OCI-LY7 (cell line): ENCODE measurements at regions not wholly inside any gene's neighbourhood (a gene's known extent, or its start where the extent isn't known, plus 50 kb on each side); places are given as distances from the start of the nearest gene placed in this dataset.
"Not testable (repeated sequence)": the region's sequence is repeated elsewhere in the genome, so short reads cannot be mapped to it uniquely, and the experiment has no call there.

Source experiments
- BruUV-seq: library from RNA; stranded (reverse); fragments of 400-500 nt; replicated peaks from 2 replicates; lab custom pipeline; 2021; lab: Mats Ljungman, UMichigan
- CTCF ChIA-PET: fragments of 300-600 bp; sonication (Branson Sonifier 250); formaldehyde crosslinking; loops from one replicate; lab custom pipeline; 2022; ENCODE audit warnings: antibody characterized with exemption; ENCODE audit not compliant: unreplicated experiment; lab: Charles Lee
- POLR2A ChIA-PET: fragments of 300-600 bp; sonication (Branson Sonifier 250); formaldehyde crosslinking; loops from one replicate; lab custom pipeline; 2022; ENCODE audit warnings: antibody characterized with exemption; lab: Charles Lee
- DNase-seq: peaks from one replicate; pipeline ENCODE4 v3.0.0-alpha.2; 2015; ENCODE audit warnings: low spot score
- H2AFZ ChIP-seq: fragments of 200-600 bp; sonication (generic), shearing (Covaris generic); 2 replicates; pipeline ENCODE4 v1.6.1; 2014; ENCODE audit warnings: mild to moderate bottlenecking, antibody characterized with exemption, low read length, moderate library complexity
- H3K27ac ChIP-seq: fragments of 200-600 bp; sonication (generic); 2 replicates; pipeline ENCODE4 v1.5.1; 2014; ENCODE audit warnings: mixed run types, low read depth, mild to moderate bottlenecking, moderate library complexity, low read length, inconsistent platforms; ENCODE audit not compliant: poor library complexity, severe bottlenecking
- H3K36me3 ChIP-seq: fragments of 200-600 bp; sonication (generic); 2 replicates; pipeline ENCODE4 v1.6.1; 2014; ENCODE audit warnings: mild to moderate bottlenecking, antibody characterized with exemption, low read length, moderate library complexity, mixed read lengths; ENCODE audit not compliant: insufficient read depth
- H3K4me1 ChIP-seq: fragments of 200-600 bp; sonication (generic); 2 replicates; pipeline ENCODE4 v1.5.1; 2014; ENCODE audit warnings: mild to moderate bottlenecking, low read length; ENCODE audit not compliant: insufficient read depth, poor library complexity, severe bottlenecking
- H3K4me2 ChIP-seq: fragments of 200-600 bp; sonication (generic); 2 replicates; pipeline ENCODE4 v1.6.1; 2014; ENCODE audit warnings: mild to moderate bottlenecking, low read length
- H3K4me3 ChIP-seq: fragments of 200-600 bp; sonication (generic); 2 replicates; pipeline ENCODE4 v1.5.1; 2014; ENCODE audit warnings: mild to moderate bottlenecking, low read depth, low read length; ENCODE audit not compliant: poor library complexity, severe bottlenecking
- H3K79me2 ChIP-seq: fragments of 200-600 bp; sonication (generic); 2 replicates; pipeline ENCODE4 v1.6.1; 2016; ENCODE audit warnings: low read depth, mild to moderate bottlenecking, low read length, moderate library complexity, mixed read lengths; ENCODE audit not compliant: insufficient read depth
- H3K9me2 ChIP-seq: fragments of 200-600 bp; sonication (generic); 2 replicates; pipeline ENCODE4 v1.6.1; 2016; ENCODE audit warnings: mild to moderate bottlenecking, low read length, mixed read lengths; ENCODE audit not compliant: insufficient read depth
- H3K9me3 ChIP-seq: fragments of 200-600 bp; sonication (generic); 2 replicates; pipeline ENCODE4 v1.6.1; 2014; ENCODE audit warnings: mild to moderate bottlenecking, mixed run types, low read length, mixed read lengths
- H4K20me1 ChIP-seq: fragments of 200-600 bp; sonication (generic); 2 replicates; pipeline ENCODE4 v1.6.1; 2014; ENCODE audit warnings: mild to moderate bottlenecking, antibody characterized with exemption, low read length, moderate library complexity, mixed read lengths; ENCODE audit not compliant: insufficient read depth
- CTCF ChIP-seq: fragments of 200-600 bp; sonication (generic); conservative IDR thresholded peaks from 2 replicates; pipeline ENCODE4 v1.5.1; 2014; ENCODE audit warnings: mild to moderate bottlenecking, antibody characterized with exemption, low read length, moderate library complexity, mixed read lengths
- EZH2phosphoT487 ChIP-seq: fragments of 200-600 bp; sonication (generic); IDR thresholded peaks from 2 replicates; pipeline ENCODE4 v1.6.1; 2018; ENCODE audit warnings: low read depth, borderline replicate concordance, mild to moderate bottlenecking, mixed run types, antibody characterized with exemption, low read length, moderate library complexity, mixed read lengths
- intact Hi-C: fragments of 100-400 bp; cut with micrococcal nuclease; formaldehyde crosslinking; loops from one replicate; pipeline ENCODE4 v1.10.0; 2022; ENCODE audit not compliant: unreplicated experiment

- TF ChIP-seq CTCF (no peak), EZH2phosphoT487 (no peak)
- no peaks in the 10 kb centered on the region for H3K79me2 ChIP-seq
- no peaks in the 10 kb centered on the region for H3K36me3 ChIP-seq
- H3K9me2 ChIP-seq: no peaks in the 10 kb centered on the region
- H3K4me1 ChIP-seq: no peaks in the 10 kb centered on the region
- ChIA-PET CTCF (no interaction called here), POLR2A (interaction anchor here (0.7 to 1.3 kb wide), 2 partner anchors 14 to 308 kb away, joined by 3 read pairs; no protein-coding TSS in a partner anchor)
- H4K20me1 ChIP-seq: no peaks in the 10 kb centered on the region
- no peak overlapping the region for H3K27ac ChIP-seq
- H2AFZ ChIP-seq: no peak overlapping the region
- no peak for DNase-seq
- no peak overlapping the region for H3K4me3 ChIP-seq
- no peaks in the 10 kb centered on the region for H3K9me3 ChIP-seq
- intact Hi-C loops: no loop called here
- no peak overlapping the region for H3K4me2 ChIP-seq
- BruUV-seq: no TSS peak
Measured at GRCh38 chr6:9025228-9025627, 589.9 kb upstream of the SLC35B3 start.

GRCh38 chr6:9024246-9024645, 588.9 kb upstream of the SLC35B3 start:
- H3K4me2 ChIP-seq, H3K9me3 ChIP-seq, DNase-seq, H3K27ac ChIP-seq, H3K4me1 ChIP-seq, BruUV-seq, H3K36me3 ChIP-seq, H3K4me3 ChIP-seq, H4K20me1 ChIP-seq, intact Hi-C loops, H3K9me2 ChIP-seq, H3K79me2 ChIP-seq, CTCF ChIA-PET, H2AFZ ChIP-seq: not testable (repeated sequence)
- POLR2A ChIA-PET: interaction anchor here (1.3 kb wide), 1 partner anchor 13 kb away, joined by 3 read pairs; no protein-coding TSS in a partner anchor

DNA sequence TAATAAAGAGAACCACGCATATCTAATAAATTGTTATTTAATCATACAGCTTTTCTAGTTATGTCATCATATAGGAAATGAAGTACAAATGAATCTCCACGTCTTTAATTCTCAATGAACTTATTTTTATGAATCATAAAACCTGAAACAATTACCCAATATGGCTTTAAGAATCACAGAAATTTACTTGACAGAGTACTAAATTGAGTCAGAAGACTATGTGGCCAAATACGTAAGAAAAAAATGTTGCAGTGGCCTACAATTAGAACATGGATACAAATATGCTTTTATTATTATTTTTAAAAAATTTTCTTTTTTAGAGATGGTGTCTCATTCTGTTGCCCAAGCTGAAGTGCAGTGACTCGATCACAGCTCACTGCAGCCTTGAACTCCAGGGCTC, 584.7 kb upstream of the SLC35B3 start:
- no TSS peak for BruUV-seq
- intact Hi-C loops: no loop called here
- H3K79me2 ChIP-seq: no peaks in the 10 kb centered on the region

More for the DNA sequence above, 584.7 kb upstream of the SLC35B3 start:
- Histone ChIP-seq H3K9me2 (no peaks in the 10 kb centered on the region), H4K20me1 (no peaks in the 10 kb centered on the region), H3K4me3 (no peak overlapping the region), H3K4me2 (no peak overlapping the region), H3K4me1 (no peaks in the 10 kb centered on the region), H3K36me3 (no peaks in the 10 kb centered on the region), H3K9me3 (no peaks in the 10 kb centered on the region), H3K27ac (no peak overlapping the region), H2AFZ (no peak overlapping the region)
- DNase-seq: no peak
- ChIA-PET CTCF (no interaction called here), POLR2A (interaction anchor here (0.8 kb wide), 1 partner anchor 206 kb away, joined by 4 read pairs; no protein-coding TSS in a partner anchor)
- TF ChIP-seq EZH2phosphoT487 (no peak), CTCF (no peak)
